Smooth muscle cell (in vitro differentiated cells): ENCODE measurements at regions not wholly inside any gene's neighbourhood (a gene's known extent, or its start where the extent isn't known, plus 50 kb on each side); places are given as distances from the start of the nearest gene placed in this dataset.

Experiments
- DNase-seq: peaks from one replicate; lab custom pipeline; 2025; ENCODE audit not compliant: unreplicated experiment; lab: John Stamatoyannopoulos, UW
- H2AFZ ChIP-seq: fragments of 200-600 bp; sonication (generic); 2 replicates; pipeline ENCODE4 v1.6.0; 2016; ENCODE audit warnings: antibody characterized with exemption, low read depth, mild to moderate bottlenecking
- H3F3A ChIP-seq: fragments of 200-600 bp; sonication (generic); 2 replicates; pipeline ENCODE4 v1.6.0; 2017; ENCODE audit warnings: antibody characterized with exemption, low read depth
- H3K27ac ChIP-seq: fragments of 200-600 bp; sonication (generic); 2 replicates; pipeline ENCODE4 v1.5.1; 2016; ENCODE audit warnings: low read depth, mild to moderate bottlenecking
- H3K27me3 ChIP-seq: fragments of 200-600 bp; sonication (generic); 2 replicates; pipeline ENCODE4 v1.6.1; 2016; ENCODE audit warnings: low read depth, mild to moderate bottlenecking
- H3K36me3 ChIP-seq: fragments of 200-600 bp; sonication (generic); 2 replicates; pipeline ENCODE4 v1.5.1; 2016; ENCODE audit warnings: low read depth
- H3K4me1 ChIP-seq: fragments of 200-600 bp; sonication (generic); 2 replicates; pipeline ENCODE4 v1.5.1; 2016; ENCODE audit warnings: low read depth
- H3K4me2 ChIP-seq: fragments of 200-600 bp; sonication (generic); 2 replicates; pipeline ENCODE4 v1.6.0; 2016; ENCODE audit warnings: mild to moderate bottlenecking
- H3K4me3 ChIP-seq: fragments of 200-600 bp; sonication (generic); 2 replicates; pipeline ENCODE4 v1.5.1; 2016; ENCODE audit warnings: mild to moderate bottlenecking
- H3K79me2 ChIP-seq: fragments of 200-600 bp; sonication (generic); 2 replicates; pipeline ENCODE4 v1.6.0; 2016; ENCODE audit warnings: low read depth, mild to moderate bottlenecking
- H3K9ac ChIP-seq: fragments of 200-600 bp; sonication (generic); 2 replicates; pipeline ENCODE4 v1.6.0; 2016; ENCODE audit warnings: low read depth
- H3K9me3 ChIP-seq: fragments of 200-600 bp; sonication (generic); replicated peaks from 2 replicates; pipeline ENCODE4 v1.5.1; 2016; ENCODE audit warnings: low read depth
- H4K20me1 ChIP-seq: fragments of 200-600 bp; sonication (generic); 2 replicates; pipeline ENCODE4 v1.6.0; 2016; ENCODE audit warnings: low read depth
- CTCF ChIP-seq: fragments of 200-600 bp; sonication (generic); IDR thresholded peaks from 2 replicates; pipeline ENCODE4 v1.5.1; 2017; ENCODE audit warnings: borderline replicate concordance, mild to moderate bottlenecking, antibody characterized with exemption; ENCODE audit not compliant: insufficient read depth, poor library complexity, severe bottlenecking
- WGBS: methylation state at CpG from one replicate; pipeline ENCODE4 v1.1.7; 2016; ENCODE audit warnings: low lambda C conversion rate; 5-methylcytosine and 5-hydroxymethylcytosine counted together

- Histone ChIP-seq H3K9me3 (no peaks in the 10 kb centered on the region), H2AFZ (no peak overlapping the region), H3K27me3 (no peaks in the 10 kb centered on the region), H3K4me3 (no peak overlapping the region), H3K9ac (no peak overlapping the region), H3K4me2 (no peak overlapping the region), H3K27ac (no peak overlapping the region), H4K20me1 (no peaks in the 10 kb centered on the region), H3F3A (no peaks in the 10 kb centered on the region), H3K79me2 (no peaks in the 10 kb centered on the region), H3K4me1 (no peaks in the 10 kb centered on the region), H3K36me3 (peaks cover 6% of the 10 kb centered on the region)
- TF ChIP-seq CTCF = no peak
- DNase-seq = no peak
Measured at GRCh38 chr5:124139477-124139876, 607.0 kb downstream of the ZNF608 start.

- no peaks in the 10 kb centered on the region for H4K20me1 ChIP-seq
- TF ChIP-seq CTCF = no peak
- H3K9ac ChIP-seq = no peak overlapping the region
- 97% methylated on average over 2 of the region's 2 CpGs for WGBS
- no peaks in the 10 kb centered on the region for H3K27me3 ChIP-seq
- no peak overlapping the region for H3K27ac ChIP-seq
- H3F3A ChIP-seq = no peaks in the 10 kb centered on the region
- no peak overlapping the region for H2AFZ ChIP-seq
- no peaks in the 10 kb centered on the region for H3K4me1 ChIP-seq
- no peak for DNase-seq
- no peaks in the 10 kb centered on the region for H3K9me3 ChIP-seq
- H3K36me3 ChIP-seq = peaks cover under 1% of the 10 kb centered on the region
- no peaks in the 10 kb centered on the region for H3K79me2 ChIP-seq
- H3K4me3 ChIP-seq = no peak overlapping the region
- H3K4me2 ChIP-seq = no peak overlapping the region
Measured at GRCh38 chr5:124136609-124137008, 609.8 kb downstream of the ZNF608 start.

GRCh38 chr5:124134941-124135340 lies 611.5 kb downstream of the ZNF608 start:
- no peak for TF ChIP-seq CTCF
- no peaks in the 10 kb centered on the region for H3F3A ChIP-seq
- H3K9me3 ChIP-seq = no peaks in the 10 kb centered on the region
- H3K9ac ChIP-seq = no peak overlapping the region
- H4K20me1 ChIP-seq = no peaks in the 10 kb centered on the region
- H3K79me2 ChIP-seq = no peaks in the 10 kb centered on the region
- H3K4me3 ChIP-seq = no peak overlapping the region
- no peaks in the 10 kb centered on the region for H3K36me3 ChIP-seq
- DNase-seq = no peak
- H3K4me1 ChIP-seq = no peaks in the 10 kb centered on the region
- 99% methylated on average over 2 of the region's 2 CpGs for WGBS
- H3K4me2 ChIP-seq = no peak overlapping the region
- H3K27ac ChIP-seq = no peak overlapping the region
- H3K27me3 ChIP-seq = no peaks in the 10 kb centered on the region
- no peak overlapping the region for H2AFZ ChIP-seq

GRCh38 chr5:124133406-124133805 lies 613.0 kb downstream of the ZNF608 start:
- Histone ChIP-seq H3K79me2 (no peaks in the 10 kb centered on the region), H3K4me3 (no peak overlapping the region), H3K9me3 (no peaks in the 10 kb centered on the region), H3K4me2 (no peak overlapping the region), H3K4me1 (no peaks in the 10 kb centered on the region), H3K9ac (no peak overlapping the region), H3K27me3 (no peaks in the 10 kb centered on the region), H3K27ac (no peak overlapping the region), H3F3A (no peaks in the 10 kb centered on the region), H2AFZ (no peak overlapping the region), H3K36me3 (no peaks in the 10 kb centered on the region), H4K20me1 (no peaks in the 10 kb centered on the region)
- DNase-seq = no peak
- WGBS = 90% methylated on average over 1 of the region's 1 CpG
- no peak for TF ChIP-seq CTCF
